Posterior cingulate gyrus (tissue), 11 donors: ENCODE measurements at regions not wholly inside any gene's neighbourhood (a gene's known extent, or its start where the extent isn't known, plus 50 kb on each side); places are given as distances from the start of the nearest gene placed in this dataset.
"Not testable (repeated sequence)": the region's sequence is repeated elsewhere in the genome, so short reads cannot be mapped to it uniquely, and the experiment has no call there.

Source experiments
- DNase-seq, 10 donors: peaks; one replicate each; pipeline versions ENCODE4 v3.0.0 to v3.0.0-alpha.2; 2020 to 2021; ENCODE audit warnings: mixed read lengths in 3 of 10
- intact Hi-C: fragments of 100-400 bp; cut with DNase I; formaldehyde crosslinking; loops from one replicate; pipeline ENCODE4 v1.15.1; 2023

DNA sequence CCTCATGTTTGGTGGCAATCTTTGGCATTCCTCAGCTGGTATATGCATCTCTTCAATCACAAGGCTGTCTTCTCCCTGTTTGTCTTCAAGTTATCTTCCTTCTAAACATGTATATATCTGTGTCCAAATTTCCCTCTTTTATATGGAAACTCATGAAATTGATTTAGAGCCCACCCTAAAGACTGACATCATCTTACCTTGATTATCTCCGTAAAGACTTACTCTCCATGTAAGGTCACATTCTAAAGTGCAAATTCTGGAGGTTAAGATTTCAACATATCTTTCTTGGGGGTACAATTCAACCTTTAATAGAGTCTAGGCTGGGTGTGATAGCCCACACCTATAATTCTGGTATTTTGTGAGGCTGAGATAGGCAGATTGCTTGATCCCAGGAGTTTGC is 215.8 kb upstream of the LRRC4C start:
- intact Hi-C loops = no loop called here
- DNase-seq = no peak

GRCh38 chr11:41713030-41713429 is 253.6 kb upstream of the LRRC4C start:
- intact Hi-C loops = no loop called here
- DNase-seq = no peak

DNA sequence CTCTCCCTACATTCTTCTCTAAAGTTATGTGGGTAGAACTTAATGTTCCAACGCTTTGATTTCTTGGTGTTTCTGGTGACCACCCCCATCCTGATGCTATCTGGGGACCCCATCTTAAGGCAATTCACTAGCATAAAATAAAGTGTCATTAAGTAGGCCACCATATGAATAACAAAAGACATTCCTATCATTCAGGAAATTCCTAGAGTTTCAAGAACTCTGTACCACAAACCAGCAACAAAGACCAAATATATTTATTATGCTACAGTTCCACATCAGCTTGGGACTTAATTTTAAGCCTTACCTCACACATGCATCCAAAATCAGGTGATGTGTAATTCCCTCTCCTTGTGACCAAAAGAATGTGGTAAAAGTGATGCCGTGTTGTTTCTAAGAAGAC is 254.6 kb upstream of the LRRC4C start:
- no peak for DNase-seq
- intact Hi-C loops = no loop called here

- intact Hi-C loops = no loop called here
- no peak for DNase-seq
These were observed 257.4 kb upstream of the LRRC4C start for GRCh38 chr11:41716862-41717261.

DNA sequence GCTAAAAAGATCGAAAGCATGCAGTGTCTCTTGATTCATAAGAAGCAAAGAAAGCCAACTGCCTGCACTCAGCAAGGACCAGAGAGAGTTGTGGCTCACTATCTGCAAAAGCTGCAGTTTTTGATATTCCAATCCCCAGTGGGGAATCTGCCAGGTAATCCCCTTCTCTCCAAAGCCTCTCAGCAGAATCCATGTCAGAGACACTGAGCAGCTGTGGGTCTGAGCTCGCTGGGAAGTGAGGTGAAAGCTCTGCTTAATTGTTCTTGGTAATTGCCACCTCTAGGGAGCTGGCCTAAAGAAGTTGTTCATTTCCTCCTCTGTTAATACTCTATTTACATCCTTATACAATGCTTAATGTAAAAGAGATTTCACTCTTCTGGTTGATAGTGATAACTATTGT is 261.3 kb upstream of the LRRC4C start:
- no peak for DNase-seq
- intact Hi-C loops = no loop called here

- intact Hi-C loops = not testable (repeated sequence)
- peak in 1 of 10 donors; percentile 37 for DNase-seq
These were observed 268.7 kb upstream of the LRRC4C start for GRCh38 chr11:41728161-41728560.

DNA sequence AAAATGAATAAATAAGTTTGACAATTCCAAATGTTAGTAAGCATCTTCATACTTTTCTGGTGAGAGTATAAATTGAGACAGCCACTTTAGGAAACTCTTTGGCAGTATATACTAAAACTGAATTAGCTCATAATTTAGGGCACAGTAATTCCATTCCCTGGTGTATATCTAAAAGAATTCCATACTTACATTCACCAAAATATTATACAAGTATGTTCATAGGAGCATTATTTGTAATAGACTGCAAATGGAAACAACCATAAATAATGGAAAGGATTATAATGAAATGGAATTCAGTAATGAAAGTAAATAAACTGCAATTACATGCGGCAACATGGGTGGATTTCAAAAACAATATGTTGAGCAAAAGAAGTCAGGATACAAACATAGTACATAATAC is 315.8 kb upstream of the LRRC4C start:
- intact Hi-C loops = no loop called here
- DNase-seq = no peak

DNA sequence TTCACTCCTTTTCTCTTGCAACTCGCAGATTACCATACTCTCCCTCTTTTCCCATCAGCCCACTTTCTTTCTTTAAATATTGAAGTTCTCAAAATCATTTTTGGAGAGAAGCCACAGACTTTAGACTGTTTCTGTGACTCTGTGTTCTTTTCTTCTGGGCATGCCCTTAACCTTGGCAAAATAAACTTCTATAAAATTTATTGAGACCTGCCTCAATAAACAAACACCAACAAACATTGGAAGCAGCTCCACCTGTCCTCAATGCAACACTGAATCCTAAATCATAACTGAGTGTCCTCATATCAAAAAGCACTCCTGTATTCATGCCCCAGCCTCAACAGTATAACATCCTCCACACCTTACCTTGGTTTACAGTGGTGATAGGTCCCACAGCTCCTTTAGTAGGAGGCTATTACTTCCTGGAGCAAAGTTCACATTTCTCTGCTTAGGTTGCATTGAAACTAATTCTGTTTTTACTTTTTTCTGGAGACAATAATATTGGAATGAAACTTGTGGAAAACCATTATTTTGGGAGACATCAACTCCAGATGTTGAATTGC is 320.0 kb upstream of the LRRC4C start:
- DNase-seq = no peak
- intact Hi-C loops = no loop called here

DNA sequence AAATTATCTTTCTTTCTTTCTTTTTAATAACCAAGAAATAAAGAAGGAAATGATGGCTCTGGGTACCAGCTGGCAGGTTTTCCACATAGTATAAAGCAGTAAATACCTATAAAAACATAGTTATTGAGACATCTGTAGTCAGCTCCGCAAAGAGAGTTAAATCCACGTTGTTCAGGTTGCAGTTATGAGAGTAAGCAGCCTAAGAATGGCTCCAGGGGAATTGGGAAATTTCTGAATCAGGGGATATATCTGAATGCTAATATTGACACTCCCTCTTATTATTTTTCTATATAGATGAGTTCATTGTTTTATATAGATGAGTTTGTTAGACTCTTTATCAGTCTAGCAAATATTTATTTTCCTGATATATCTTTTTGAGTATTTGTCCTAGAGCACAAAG is 322.0 kb upstream of the LRRC4C start:
- intact Hi-C loops = no loop called here
- no peak for DNase-seq

DNA sequence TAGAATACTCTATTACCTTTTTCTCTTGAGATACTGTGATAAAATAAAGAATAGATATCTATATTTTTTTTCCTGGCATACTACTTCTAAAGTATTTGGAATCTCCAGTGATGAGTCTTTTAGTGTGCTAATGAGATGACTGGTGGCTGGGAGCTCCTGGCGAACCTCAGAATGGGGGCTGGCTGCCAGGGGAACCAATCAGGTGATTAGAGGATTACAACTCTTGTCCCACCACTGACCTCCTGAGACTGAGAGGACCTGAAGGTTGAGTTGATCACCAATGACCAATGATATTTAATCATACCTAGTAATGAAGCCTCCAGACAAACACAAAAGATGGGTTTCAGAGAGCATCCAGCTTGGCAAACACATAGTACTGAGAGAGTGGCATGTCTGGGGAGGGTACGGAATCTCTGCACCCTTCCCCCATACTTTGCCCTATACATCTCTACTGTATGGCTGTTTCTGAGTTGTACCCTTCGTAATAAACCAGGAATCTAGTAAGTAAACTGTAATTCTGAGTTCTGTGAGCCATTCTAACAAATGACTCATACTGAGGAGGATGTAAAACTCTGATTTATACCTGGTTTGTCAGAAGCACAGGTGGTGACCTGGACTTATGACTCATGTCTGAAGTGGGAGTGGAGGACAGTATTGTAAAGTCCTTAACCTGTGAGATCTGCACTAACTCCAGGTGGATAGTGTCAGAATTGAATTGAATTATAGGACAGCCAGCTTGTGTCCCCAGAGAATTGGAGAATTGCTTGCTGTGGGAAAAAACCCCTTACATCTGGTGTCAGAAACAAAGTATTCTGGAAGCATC is 325.3 kb upstream of the LRRC4C start:
- DNase-seq = no peak

GRCh38 chr11:41786087-41786486 is 326.6 kb upstream of the LRRC4C start:
- intact Hi-C loops = no loop called here
- no peak for DNase-seq

More for the DNA sequence above, 325.3 kb upstream of the LRRC4C start:
- intact Hi-C loops = no loop called here

DNA sequence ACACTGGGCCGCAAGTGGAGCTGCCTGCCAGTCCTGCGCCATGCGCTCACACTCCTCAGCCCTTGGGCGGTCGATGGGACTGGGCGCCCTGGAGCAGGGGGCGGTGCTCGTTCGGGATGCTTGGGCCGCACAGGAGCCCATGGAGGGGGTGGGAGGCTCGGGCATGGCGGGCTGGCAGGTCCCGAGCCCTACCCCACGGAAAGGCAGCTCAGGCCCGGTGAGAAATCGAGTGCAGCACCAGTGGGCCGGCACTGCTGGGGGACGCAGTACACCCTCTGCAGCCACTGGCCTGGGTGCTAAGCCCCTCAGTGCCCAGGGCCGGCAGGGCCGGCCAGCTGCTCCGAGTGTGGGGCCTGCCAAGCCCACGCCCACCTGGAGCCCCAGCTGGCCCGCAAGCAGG is 328.7 kb upstream of the LRRC4C start:
- peak in 1 of 10 donors; percentile 80 for DNase-seq
- intact Hi-C loops = no loop called here

- intact Hi-C loops = no loop called here
- no peak for DNase-seq
These were observed 329.9 kb upstream of the LRRC4C start for GRCh38 chr11:41789376-41789775.

DNA sequence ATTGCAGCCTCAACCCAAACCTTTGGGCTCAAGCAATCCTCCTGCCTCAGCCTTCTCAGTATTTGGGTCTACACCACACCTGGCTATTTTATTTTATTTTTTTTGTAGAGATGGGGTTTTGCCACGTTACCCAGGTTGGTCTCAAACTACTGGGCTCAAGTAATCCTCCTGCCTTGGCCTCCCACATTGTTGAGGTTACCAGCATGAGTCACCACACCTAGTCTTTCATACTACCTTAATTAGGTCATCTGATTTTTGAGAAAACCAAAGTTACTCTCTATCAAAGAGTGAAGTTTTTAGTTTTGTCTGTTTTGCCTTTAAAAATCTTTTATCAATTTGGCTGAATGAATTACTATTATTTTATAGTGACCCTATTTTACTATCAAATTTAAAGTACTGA is 335.6 kb upstream of the LRRC4C start:
- intact Hi-C loops = no loop called here
- DNase-seq = no peak

DNA sequence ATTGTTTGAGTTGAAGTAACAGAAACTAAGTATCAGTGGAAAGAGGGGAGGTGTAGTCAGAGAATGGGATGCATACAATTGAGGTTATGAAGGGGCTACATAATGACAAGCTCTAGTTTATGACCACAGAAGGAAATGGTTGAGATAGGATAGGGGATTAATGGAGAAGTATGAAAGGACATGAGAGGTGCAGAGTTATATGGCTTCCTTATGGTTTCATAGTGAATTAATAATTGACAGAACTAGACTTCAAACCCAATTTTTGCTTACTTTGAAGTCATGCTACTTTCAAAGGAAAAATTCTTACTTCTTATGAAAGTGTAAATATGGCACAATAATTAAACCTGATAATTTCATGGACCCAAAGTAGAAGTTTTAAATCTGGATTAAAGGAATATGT is 340.3 kb upstream of the LRRC4C start:
- no peak for DNase-seq

DNA sequence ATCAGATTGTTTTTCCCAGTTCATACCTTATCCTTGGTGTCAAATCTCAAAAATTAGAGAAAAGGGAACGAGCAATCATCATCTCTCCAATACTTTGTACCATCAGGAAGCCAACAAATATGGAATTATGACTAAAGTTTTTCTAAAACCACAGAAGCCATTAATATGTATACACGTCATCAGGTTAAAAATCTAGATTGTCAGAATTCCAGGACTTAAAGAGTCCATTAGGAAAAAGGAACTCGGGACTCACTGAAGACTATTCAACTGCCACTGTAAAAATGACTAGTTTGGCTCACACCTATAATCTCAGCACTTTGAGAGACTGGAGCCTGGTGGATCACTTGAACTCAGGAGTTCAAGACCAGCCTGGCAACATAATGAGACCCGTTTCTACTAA is 344.4 kb upstream of the LRRC4C start:
- DNase-seq = no peak
- intact Hi-C loops = no loop called here

More for the DNA sequence above, 340.3 kb upstream of the LRRC4C start:
- intact Hi-C loops = no loop called here

DNA sequence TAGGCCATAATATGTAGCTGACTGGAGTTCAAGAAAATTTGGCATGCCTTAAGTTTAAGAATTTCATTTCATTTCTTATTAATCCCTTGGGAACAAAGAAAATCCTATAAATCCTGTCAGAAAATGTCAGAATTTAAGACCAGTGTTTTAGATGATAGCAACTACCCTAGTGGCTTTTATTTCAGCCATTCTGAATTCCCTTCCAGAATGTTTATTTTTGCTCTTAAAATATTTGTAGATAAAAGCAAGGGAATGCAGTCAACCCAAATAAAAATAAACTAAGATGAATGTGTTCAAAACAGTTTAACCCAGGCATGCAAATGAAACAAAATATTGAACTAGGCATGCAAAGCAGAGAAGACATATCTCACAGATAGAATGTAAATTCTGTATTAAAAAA is 356.9 kb upstream of the LRRC4C start:
- intact Hi-C loops = no loop called here
- DNase-seq = no peak

DNA sequence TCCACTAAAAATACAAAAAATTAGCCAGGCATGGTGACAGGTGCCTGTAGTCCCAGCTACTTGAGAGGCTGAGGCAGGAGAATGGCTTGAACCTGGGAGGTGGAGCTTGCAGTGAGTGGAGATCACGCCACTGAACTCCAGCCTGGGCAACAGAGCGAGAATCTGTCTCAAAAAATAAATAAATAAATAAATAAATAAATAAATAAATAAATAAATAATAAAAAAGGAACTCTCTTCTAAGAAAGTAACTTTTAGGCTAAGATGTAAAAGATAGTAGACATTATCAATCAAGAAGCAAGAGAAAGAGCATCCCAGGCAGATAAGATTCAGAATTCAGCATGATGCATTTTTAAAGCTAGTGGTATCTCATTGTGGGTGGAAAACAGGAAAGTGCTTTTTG is 364.8 kb upstream of the LRRC4C start:
- DNase-seq, intact Hi-C loops: not testable (repeated sequence)

- peak in 1 of 10 donors; percentile 42 for DNase-seq
- intact Hi-C loops = no loop called here
These were observed 366.6 kb upstream of the LRRC4C start for GRCh38 chr11:41826085-41826484.

DNA sequence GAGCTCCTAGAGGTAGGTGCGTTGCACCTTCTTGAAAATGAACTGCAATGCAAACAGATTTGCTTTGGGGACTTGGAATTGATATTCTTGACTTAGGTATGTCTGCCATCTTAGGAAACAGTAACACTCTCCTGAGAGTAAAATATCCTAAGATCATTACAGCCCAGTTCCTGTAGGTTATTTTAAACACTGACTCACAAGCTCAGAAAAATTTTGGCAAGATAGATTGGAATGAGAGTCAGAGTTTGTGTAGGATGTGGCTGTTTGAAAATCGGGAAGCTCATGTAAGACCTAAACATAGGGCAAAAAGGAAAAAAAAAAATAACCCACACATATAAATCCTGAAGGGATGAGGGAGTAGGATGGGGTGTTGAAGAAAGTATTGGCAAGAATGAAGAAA is 377.0 kb upstream of the LRRC4C start:
- DNase-seq = no peak
- intact Hi-C loops = no loop called here

DNA sequence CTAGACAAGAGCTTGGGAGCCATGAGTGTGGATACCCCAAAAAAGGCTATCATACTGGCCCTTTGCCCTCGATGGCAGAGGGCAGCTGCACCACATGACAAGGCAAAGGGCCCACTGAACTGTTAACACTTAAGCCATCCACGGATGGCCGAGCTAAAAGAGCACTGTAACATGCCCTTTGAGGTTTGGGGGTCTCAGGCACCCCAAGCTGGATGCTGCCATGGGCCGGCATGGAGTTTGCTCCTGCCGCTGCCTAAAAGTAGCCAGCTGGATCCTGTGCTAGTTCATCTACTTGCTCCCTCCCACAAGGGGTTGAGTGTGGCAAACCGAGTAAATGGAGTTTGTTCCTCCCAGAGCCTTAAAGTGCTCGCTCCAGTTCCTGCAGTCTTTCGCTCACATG is 383.2 kb upstream of the LRRC4C start:
- DNase-seq = peak in 1 of 10 donors; percentile 58
- intact Hi-C loops = no loop called here

- DNase-seq = no peak
- intact Hi-C loops = no loop called here
These were observed 385.6 kb upstream of the LRRC4C start for GRCh38 chr11:41845066-41845465.
